HepG2 (cell line): ENCODE measurements at regions not wholly inside any gene's neighbourhood (a gene's known extent, or its start where the extent isn't known, plus 50 kb on each side); places are given as distances from the start of the nearest gene placed in this dataset.
"Not testable (repeated sequence)": the region's sequence is repeated elsewhere in the genome, so short reads cannot be mapped to it uniquely, and the experiment has no call there.

ENCODE experiments used
- ATAC-seq: fragments of 200-7000 bp; cut with Tn5 transposase; 3 replicates; pipeline ENCODE4 v1.9.1; 2020; ENCODE audit warnings: mild to moderate bottlenecking, moderate library complexity
- BruUV-seq: library from RNA; stranded (reverse); fragments of 400-500 nt; replicated peaks from 2 replicates; lab custom pipeline; 2021; lab: Mats Ljungman, UMichigan
- CTCF ChIA-PET: fragments of 300-600 bp; formaldehyde crosslinking; extraction: SDS; loops from one replicate; lab custom pipeline; 2021; ENCODE audit warnings: low total read pairs, inconsistent platforms, low intra/inter-chr PET ratio; lab: Yijun Ruan, JAX
- POLR2A ChIA-PET: fragments of 350-600 bp; sonication (Branson Sonifier 250); formaldehyde crosslinking; loops from one replicate; lab custom pipeline; 2020; ENCODE audit warnings: antibody characterized with exemption, inconsistent platforms; lab: Yijun Ruan, JAX
- DNase-seq: peaks from one replicate; pipeline ENCODE4 v3.0.0-alpha.2; 2015; ENCODE audit warnings: low spot score
- FAIRE-seq: peaks from 3 replicates; lab custom pipeline; 2011; peaks lifted over from hg19 to GRCh38; lab: Jason Lieb, UNC
- H2AFZ ChIP-seq: one replicate; pipeline ENCODE4 v1.6.1; 2011; ENCODE audit warnings: low read length, inconsistent platforms
- H3K27ac ChIP-seq: fragments of 300-600 bp; 3 replicates; pipeline ENCODE4 v1.8.0; 2011; ENCODE audit warnings: mixed run types, mild to moderate bottlenecking, mixed read lengths, low read length, inconsistent platforms; ENCODE audit not compliant: insufficient read depth; ENCODE audit errors: extremely low read length
- H3K27me3 ChIP-seq, 2 experiments: fragments of 200-600 bp in 1 of 2; 2 replicates in 1 of 2; 3 replicates in 1 of 2; pipeline versions ENCODE4 v1.6.0 to v1.8.0; 2011; ENCODE audit warnings: low read length in 2 of 2, mild to moderate bottlenecking in 2 of 2, moderate library complexity in 2 of 2, inconsistent platforms in 1 of 2; ENCODE audit not compliant: insufficient read depth in 2 of 2, control insufficient read depth in 1 of 2
- H3K36me3 ChIP-seq, 2 experiments: fragments of 200-600 bp in 1 of 2; replicated peaks in 1 of 2; 2 replicates in 1 of 2; 3 replicates in 1 of 2; pipeline versions ENCODE4 v1.5.1 to v1.8.0; 2011; ENCODE audit warnings: low read length in 2 of 2, inconsistent platforms in 1 of 2; ENCODE audit not compliant: insufficient read depth in 2 of 2, control insufficient read depth in 1 of 2
- H3K4me1 ChIP-seq: 2 replicates; pipeline ENCODE4 v1.5.1; 2012; ENCODE audit warnings: low read length, inconsistent platforms; ENCODE audit not compliant: insufficient read depth
- H3K4me2 ChIP-seq: 2 replicates; pipeline ENCODE4 v1.6.0; 2011; ENCODE audit warnings: low read depth, low read length, inconsistent platforms
- H3K4me3 ChIP-seq, 3 experiments: fragments of 200-600 bp in 1 of 3; sonication (generic), shearing (Covaris generic) in 1 of 3; replicated peaks in 1 of 3; 2 replicates each; pipeline ENCODE4 v1.5.1; 2011 to 2016; ENCODE audit warnings: low read length in 3 of 3, inconsistent platforms in 2 of 3, low read depth in 2 of 3, mild to moderate bottlenecking in 2 of 3, control low read depth in 1 of 3, mixed read lengths in 1 of 3; ENCODE audit not compliant: insufficient read depth in 1 of 3
- H3K79me2 ChIP-seq: one replicate; pipeline ENCODE4 v1.6.1; 2011; ENCODE audit warnings: low read length, inconsistent platforms; ENCODE audit not compliant: insufficient read depth
- H3K9ac ChIP-seq: 2 replicates; pipeline ENCODE4 v1.6.0; 2011; ENCODE audit warnings: mild to moderate bottlenecking, low read depth, low read length, inconsistent platforms; ENCODE audit not compliant: insufficient read depth
- H3K9me3 ChIP-seq: 2 replicates; pipeline ENCODE4 v1.5.1; 2012; ENCODE audit warnings: mild to moderate bottlenecking, low read length
- H4K20me1 ChIP-seq: 2 replicates; pipeline ENCODE4 v1.6.0; 2011; ENCODE audit warnings: inconsistent platforms, mild to moderate bottlenecking, low read length, moderate library complexity; ENCODE audit not compliant: insufficient read depth
- PCBP2 ChIP-seq: fragments of 200-400 bp; formaldehyde crosslinking; optimal IDR thresholded peaks from 2 replicates; pipeline ENCODE3; 2018; ENCODE audit warnings: low read length, low read depth; ENCODE audit not compliant: poor library complexity, severe bottlenecking
- WGBS: methylation state at CpG from one replicate; pipeline ENCODE4 v1.1.6; 2017; ENCODE audit warnings: low lambda C conversion rate; 5-methylcytosine and 5-hydroxymethylcytosine counted together
- in situ Hi-C: cut with HindIII; loops from 2 replicates; pipeline ENCODE4 v1.10.0; 2017; ENCODE audit warnings: low pct_unique_long_range_greater_than_20kb; ENCODE audit not compliant: extremely low pct_ligation_motif_present
- intact Hi-C: fragments of 100-400 bp; cut with micrococcal nuclease; formaldehyde crosslinking; loops from one replicate; pipeline ENCODE4 v1.10.0; 2022; ENCODE audit not compliant: unreplicated experiment

DNA sequence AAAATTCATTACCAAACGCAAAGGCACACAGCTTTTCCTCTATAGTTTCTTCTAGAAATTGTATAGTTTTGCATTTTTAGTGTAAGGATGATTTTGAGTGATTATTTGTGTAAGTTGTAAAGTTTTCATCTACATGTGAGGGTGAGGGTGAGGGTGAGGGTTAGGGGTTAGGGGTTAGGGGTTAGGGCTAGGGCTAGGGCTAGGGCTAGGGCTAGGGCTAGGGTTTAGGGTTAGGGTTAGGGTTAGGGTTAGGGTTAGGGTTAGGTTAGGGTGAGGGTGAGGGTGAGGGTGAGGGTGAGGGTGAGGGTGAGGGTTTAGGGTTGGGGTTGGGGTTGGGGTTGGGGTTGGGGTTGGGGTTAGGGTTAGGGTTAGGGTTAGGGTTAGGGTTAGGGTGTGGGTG lies 167.6 kb downstream of the METRNL start:
- H3K4me1 ChIP-seq, H3K27ac ChIP-seq, H3K4me3 ChIP-seq, H3K9me3 ChIP-seq, H3K4me2 ChIP-seq, H3K36me3 ChIP-seq, intact Hi-C loops, H3K79me2 ChIP-seq, H2AFZ ChIP-seq, CTCF ChIA-PET, BruUV-seq, H3K9ac ChIP-seq, H3K27me3 ChIP-seq, in situ Hi-C loops, POLR2A ChIA-PET, FAIRE-seq, H4K20me1 ChIP-seq, DNase-seq: not testable (repeated sequence)
- ATAC-seq: peak; percentile 33; the same call in 1 of the 3 replicates
- WGBS: no CpG with 5 or more reads among the region's 1 CpG
- TF ChIP-seq PCBP2: peak; percentile 86
